Left cardiac atrium (tissue), 4 donors: ENCODE measurements at regions not wholly inside any gene's neighbourhood (a gene's known extent, or its start where the extent isn't known, plus 50 kb on each side); places are given as distances from the start of the nearest gene placed in this dataset.
A peak's percentile ranks its signal among the peaks of the same experiment; 100 is the strongest.
"Not testable (repeated sequence)": the region's sequence is repeated elsewhere in the genome, so short reads cannot be mapped to it uniquely, and the experiment has no call there.

Experiments
- ATAC-seq, 2 donors: fragments of 200-7000 bp; cut with Tn5 transposase; one replicate each; pipeline ENCODE4 v1.9.1; 2020; ENCODE audit warnings: mild to moderate bottlenecking in 2 of 2, moderate library complexity in 2 of 2
- DNase-seq: peaks from one replicate; pipeline ENCODE4 v3.0.0-alpha.2; 2020
- intact Hi-C, 2 donors: fragments of 100-400 bp; cut with DNase I; formaldehyde crosslinking; loops; one replicate each; pipeline versions ENCODE4 v1.14.1 to v1.15.1; 2022 to 2023
- donor health status: DM: no; HTN: yes; CAD: no.
- donor health status: DM: no; HTN: yes; CAD: no; lungs with severe emphysema.
- donor health status: DM: yes; HTN: yes; CAD: no.
- donor health status: Dilated cardiomyopathy.

- DNase-seq, result no peak
- intact Hi-C loops, result no loop called here
- ATAC-seq, result peak; percentile 50 to 85
Measured at GRCh38 chr6:82118150-82118562, 129.4 kb downstream of the IBTK start.

- DNase-seq, result no peak
- ATAC-seq, result no peak
- intact Hi-C loops, result no loop called here
Measured at GRCh38 chr6:82114748-82115147, 132.8 kb downstream of the IBTK start.

- intact Hi-C loops, result no loop called here
- ATAC-seq (no peak), DNase-seq (no peak)
Measured at GRCh38 chr6:82113231-82113630, 134.3 kb downstream of the IBTK start.

GRCh38 chr6:82111818-82112217 lies 135.7 kb downstream of the IBTK start:
- ATAC-seq, result no peak
- intact Hi-C loops, result no loop called here
- no peak for DNase-seq

- no peak for DNase-seq
- ATAC-seq, result no peak
- intact Hi-C loops, result no loop called here
Measured at GRCh38 chr6:82111114-82111513, 136.4 kb downstream of the IBTK start.

- DNase-seq, intact Hi-C loops, ATAC-seq: not testable (repeated sequence)
Measured at GRCh38 chr6:82103171-82103570, 144.4 kb downstream of the IBTK start.

- DNase-seq, intact Hi-C loops, ATAC-seq: not testable (repeated sequence)
Measured at GRCh38 chr6:82101374-82102114, 146.0 kb downstream of the IBTK start.

GRCh38 chr6:82100763-82101162 lies 146.8 kb downstream of the IBTK start:
- ATAC-seq, intact Hi-C loops, DNase-seq: not testable (repeated sequence)

GRCh38 chr6:82097676-82098075 lies 149.9 kb downstream of the IBTK start:
- intact Hi-C loops, result no loop called here
- no peak for ATAC-seq

GRCh38 chr6:82095091-82095490 lies 152.5 kb downstream of the IBTK start:
- no peak for DNase-seq
- intact Hi-C loops, result no loop called here
- no peak for ATAC-seq

More at GRCh38 chr6:82097676-82098075, 149.9 kb downstream of the IBTK start:
- DNase-seq, result no peak

- no peak for ATAC-seq
- DNase-seq, result no peak
- intact Hi-C loops, result no loop called here
Measured at GRCh38 chr6:82094166-82094806, 153.3 kb downstream of the IBTK start.

GRCh38 chr6:82088978-82089771 lies 158.4 kb downstream of the IBTK start:
- DNase-seq (no peak), ATAC-seq (no peak)
- intact Hi-C loops, result loop anchor here (5.0 to 10.0 kb wide), 2 partner anchors 83 to 86 kb away; no protein-coding TSS in a partner anchor

- no peak for ATAC-seq
- intact Hi-C loops, result loop anchor here (5.0 to 10.0 kb wide), 2 partner anchors 85 to 88 kb away; no protein-coding TSS in a partner anchor
- no peak for DNase-seq
Measured at GRCh38 chr6:82086944-82087343, 160.6 kb downstream of the IBTK start.

GRCh38 chr6:82085701-82086100 lies 161.8 kb downstream of the IBTK start:
- DNase-seq (no peak), ATAC-seq (peak; percentile 74 to 90)
- intact Hi-C loops, result loop anchor here (5.0 to 10.0 kb wide), 2 partner anchors 87 to 89 kb away; no protein-coding TSS in a partner anchor

- no peak for ATAC-seq
- DNase-seq, result no peak
- intact Hi-C loops, result loop anchor here in 1 of 2 donors (10.0 kb wide), 1 partner anchor 90 kb away; no protein-coding TSS in a partner anchor
Measured at GRCh38 chr6:82084324-82084920, 163.1 kb downstream of the IBTK start.

GRCh38 chr6:82083646-82084045 lies 163.9 kb downstream of the IBTK start:
- DNase-seq (no peak), ATAC-seq (no peak)
- intact Hi-C loops, result loop anchor here in 1 of 2 donors (10.0 kb wide), 1 partner anchor 91 kb away; no protein-coding TSS in a partner anchor

GRCh38 chr6:82080767-82081166 lies 166.8 kb downstream of the IBTK start:
- intact Hi-C loops, result loop anchor here in 1 of 2 donors (10.0 kb wide), 1 partner anchor 94 kb away; no protein-coding TSS in a partner anchor

GRCh38 chr6:82078286-82078908 lies 169.1 kb downstream of the IBTK start:
- peak in 1 of 2 donors; percentile 15 for ATAC-seq
- intact Hi-C loops, result no loop called here
- DNase-seq, result no peak

More at GRCh38 chr6:82080767-82081166, 166.8 kb downstream of the IBTK start:
- ATAC-seq (no peak), DNase-seq (no peak)

GRCh38 chr6:82076916-82077315 lies 170.6 kb downstream of the IBTK start:
- intact Hi-C loops, result no loop called here
- ATAC-seq (no peak), DNase-seq (no peak)
